HG03469 (cell line): ENCODE measurements at regions not wholly inside any gene's neighbourhood (a gene's known extent, or its start where the extent isn't known, plus 50 kb on each side); places are given as distances from the start of the nearest gene placed in this dataset.

Experiments
- ATAC-seq: cut with Tn5 transposase; IDR thresholded peaks from one replicate; pipeline ENCODE4 v1.9.1; 2021; ENCODE audit warnings: mild to moderate bottlenecking, moderate library complexity, moderate number of reproducible peaks; ENCODE audit not compliant: unreplicated experiment

GRCh38 chr3:194961149-194961548 lies 275.5 kb downstream of the FAM43A start:
- no peak for ATAC-seq

- ATAC-seq, result no peak
Measured at GRCh38 chr3:194961571-194961970, 275.9 kb downstream of the FAM43A start.

- no peak for ATAC-seq
Measured at GRCh38 chr3:194962056-194962455, 276.4 kb downstream of the FAM43A start.

GRCh38 chr3:194964809-194965208 lies 279.1 kb downstream of the FAM43A start:
- no peak for ATAC-seq

- ATAC-seq, result no peak
Measured at GRCh38 chr3:194967151-194968117, 281.8 kb downstream of the FAM43A start.

- no peak for ATAC-seq
Measured at GRCh38 chr3:194970066-194970465, 284.4 kb downstream of the FAM43A start.

- no peak for ATAC-seq
Measured at GRCh38 chr3:194971009-194971408, 285.3 kb downstream of the FAM43A start.

- ATAC-seq, result no peak
Measured at GRCh38 chr3:194971965-194972364, 286.3 kb downstream of the FAM43A start.

- no peak for ATAC-seq
Measured at GRCh38 chr3:194972641-194973040, 287.0 kb downstream of the FAM43A start.

GRCh38 chr3:194973366-194974000 lies 287.8 kb downstream of the FAM43A start:
- no peak for ATAC-seq

GRCh38 chr3:194974468-194975135 lies 288.9 kb downstream of the FAM43A start:
- no peak for ATAC-seq

GRCh38 chr3:194976049-194976451 lies 290.4 kb downstream of the FAM43A start:
- ATAC-seq, result no peak

- ATAC-seq, result no peak
Measured at GRCh38 chr3:194976874-194977273, 291.2 kb downstream of the FAM43A start.

- no peak for ATAC-seq
Measured at GRCh38 chr3:194977356-194977755, 291.7 kb downstream of the FAM43A start.

GRCh38 chr3:194979173-194979572 lies 291.8 kb downstream of the XXYLT1 start:
- ATAC-seq, result no peak

GRCh38 chr3:194982472-194982871 lies 288.5 kb downstream of the XXYLT1 start:
- no peak for ATAC-seq

- no peak for ATAC-seq
Measured at GRCh38 chr3:194983121-194983520, 287.8 kb downstream of the XXYLT1 start.

GRCh38 chr3:194983620-194984019 lies 287.3 kb downstream of the XXYLT1 start:
- no peak for ATAC-seq

- no peak for ATAC-seq
Measured at GRCh38 chr3:194984066-194984465, 286.9 kb downstream of the XXYLT1 start.

- no peak for ATAC-seq
Measured at GRCh38 chr3:194984622-194985021, 286.3 kb downstream of the XXYLT1 start.

GRCh38 chr3:194985031-194985578 lies 285.9 kb downstream of the XXYLT1 start:
- ATAC-seq, result no peak
